ENCODE measurements at regions not wholly inside any gene's neighbourhood (a gene's known extent, or its start where the extent isn't known, plus 50 kb on each side); places are given as distances from the start of the nearest gene placed in this dataset.

- H3K9me3 ChIP-seq: no peaks in the 10 kb centered on the region
- H3K36me3 ChIP-seq: no peaks in the 10 kb centered on the region
- H3K27me3 ChIP-seq: no peaks in the 10 kb centered on the region
- no peak overlapping the region for H3K27ac ChIP-seq
- intact Hi-C loops (cut with DNase I): no loop called here
- DNase-seq: no peak
- H3K4me3 ChIP-seq: no peak overlapping the region
- TF ChIP-seq CTCF (IDR thresholded peaks at IDR 0.05): no peak
- no peaks in the 10 kb centered on the region for H3K4me1 ChIP-seq
- ATAC-seq: no peak
Measured at GRCh38 chrX:128582036-128582435, 529.8 kb upstream of the ACTRT1 start.

- H3K9me3 ChIP-seq: no peaks in the 10 kb centered on the region
- ATAC-seq: no peak
- no peaks in the 10 kb centered on the region for H3K4me1 ChIP-seq
- no peak overlapping the region for H3K4me3 ChIP-seq
- H3K36me3 ChIP-seq: no peaks in the 10 kb centered on the region
- TF ChIP-seq CTCF (IDR thresholded peaks at IDR 0.05): no peak
- no peak for DNase-seq
- intact Hi-C loops (cut with DNase I): no loop called here
- no peak overlapping the region for H3K27ac ChIP-seq
- no peaks in the 10 kb centered on the region for H3K27me3 ChIP-seq
Measured at GRCh38 chrX:128581615-128582014, 529.4 kb upstream of the ACTRT1 start.

- intact Hi-C loops (cut with DNase I): no loop called here
- Histone ChIP-seq H3K4me1 (no peaks in the 10 kb centered on the region), H3K9me3 (no peaks in the 10 kb centered on the region), H3K27me3 (no peaks in the 10 kb centered on the region), H3K36me3 (no peaks in the 10 kb centered on the region), H3K27ac (no peak overlapping the region), H3K4me3 (no peak overlapping the region)
- ATAC-seq (no peak), DNase-seq (no peak)
- no peak for TF ChIP-seq CTCF (IDR thresholded peaks at IDR 0.05)
Measured at GRCh38 chrX:128543114-128543513, 490.9 kb upstream of the ACTRT1 start.

- DNase-seq (no peak), ATAC-seq (no peak)
- Histone ChIP-seq H3K4me3 (no peak overlapping the region), H3K9me3 (no peaks in the 10 kb centered on the region), H3K27me3 (no peaks in the 10 kb centered on the region), H3K27ac (no peak overlapping the region), H3K4me1 (no peaks in the 10 kb centered on the region), H3K36me3 (no peaks in the 10 kb centered on the region)
- TF ChIP-seq CTCF (IDR thresholded peaks at IDR 0.05): no peak
- intact Hi-C loops (cut with DNase I): no loop called here
Measured at GRCh38 chrX:128518508-128518907, 466.3 kb upstream of the ACTRT1 start.

- intact Hi-C loops (cut with DNase I): no loop called here
Measured at GRCh38 chrX:128517691-128518090, 465.5 kb upstream of the ACTRT1 start.

More at GRCh38 chrX:128517691-128518090, 465.5 kb upstream of the ACTRT1 start:
- ATAC-seq: no peak
- Histone ChIP-seq H3K4me1 (no peaks in the 10 kb centered on the region), H3K27me3 (no peaks in the 10 kb centered on the region), H3K27ac (no peak overlapping the region), H3K36me3 (no peaks in the 10 kb centered on the region), H3K4me3 (no peak overlapping the region), H3K9me3 (no peaks in the 10 kb centered on the region)
- TF ChIP-seq CTCF (IDR thresholded peaks at IDR 0.05): no peak
- DNase-seq: no peak

All from left lung (tissue), 4 donors.